GM12892 (cell line): ENCODE measurements at regions not wholly inside any gene's neighbourhood (a gene's known extent, or its start where the extent isn't known, plus 50 kb on each side); places are given as distances from the start of the nearest gene placed in this dataset.
A peak's percentile ranks its signal among the peaks of the same experiment; 100 is the strongest.
"Not testable (repeated sequence)": the region's sequence is repeated elsewhere in the genome, so short reads cannot be mapped to it uniquely, and the experiment has no call there.

Experiments
- DNase-seq: peaks from one replicate; pipeline ENCODE4 v3.0.0; 2011; ENCODE audit not compliant: insufficient read length
- FAIRE-seq: peaks from 2 replicates; lab custom pipeline; 2011; peaks lifted over from hg19 to GRCh38; lab: Jason Lieb, UNC
- POLR2A ChIP-seq: IDR thresholded peaks from 2 replicates; pipeline ENCODE4 v1.6.1; 2011; ENCODE audit warnings: low read depth, low read length, control low read depth
- POLR2AphosphoS5 ChIP-seq: IDR thresholded peaks from 2 replicates; pipeline ENCODE4 v1.6.1; 2011; ENCODE audit warnings: low read depth, low read length, control low read depth
- TAF1 ChIP-seq: IDR thresholded peaks from 2 replicates; pipeline ENCODE4 v1.6.1; 2011; ENCODE audit warnings: low read depth, mild to moderate bottlenecking, control low read depth, low read length, borderline replicate concordance

GRCh38 chr15:70240082-70240481 lies 142.4 kb upstream of the TLE3 start:
- TF ChIP-seq POLR2AphosphoS5, result no peak
- TF ChIP-seq POLR2A, result no peak
- no peak for TF ChIP-seq TAF1
- DNase-seq (no peak), FAIRE-seq (peak; percentile 73)

- FAIRE-seq (no peak), DNase-seq (no peak)
- TF ChIP-seq POLR2A (no peak), POLR2AphosphoS5 (no peak), TAF1 (no peak)
These were observed 141.2 kb upstream of the TLE3 start for GRCh38 chr15:70238917-70239316.

- TF ChIP-seq TAF1, result no peak
- no peak for TF ChIP-seq POLR2AphosphoS5
- no peak for TF ChIP-seq POLR2A
These were observed 139.9 kb upstream of the TLE3 start for GRCh38 chr15:70237626-70238025.

GRCh38 chr15:70236341-70237086 lies 138.8 kb upstream of the TLE3 start:
- DNase-seq (no peak), FAIRE-seq (no peak)
- TF ChIP-seq POLR2A (no peak), TAF1 (no peak), POLR2AphosphoS5 (no peak)

More at GRCh38 chr15:70237626-70238025, 139.9 kb upstream of the TLE3 start:
- DNase-seq (no peak), FAIRE-seq (no peak)

GRCh38 chr15:70235347-70235746 lies 137.6 kb upstream of the TLE3 start:
- FAIRE-seq (no peak), DNase-seq (no peak)
- TF ChIP-seq TAF1 (no peak), POLR2A (no peak), POLR2AphosphoS5 (no peak)

- TF ChIP-seq POLR2A (no peak), TAF1 (no peak), POLR2AphosphoS5 (no peak)
- FAIRE-seq, result no peak
- no peak for DNase-seq
These were observed 136.7 kb upstream of the TLE3 start for GRCh38 chr15:70234256-70234905.

GRCh38 chr15:70231484-70231883 lies 133.8 kb upstream of the TLE3 start:
- TF ChIP-seq POLR2A, result no peak
- no peak for TF ChIP-seq TAF1
- no peak for TF ChIP-seq POLR2AphosphoS5
- DNase-seq (no peak), FAIRE-seq (no peak)

GRCh38 chr15:70227918-70228317 lies 130.2 kb upstream of the TLE3 start:
- not testable (repeated sequence) for FAIRE-seq, DNase-seq

- no peak for FAIRE-seq
- no peak for TF ChIP-seq TAF1
- no peak for DNase-seq
These were observed 129.4 kb upstream of the TLE3 start for GRCh38 chr15:70227147-70227546.

- DNase-seq (no peak), FAIRE-seq (no peak)
- TF ChIP-seq POLR2AphosphoS5, result no peak
These were observed 128.7 kb upstream of the TLE3 start for GRCh38 chr15:70226337-70226980.

GRCh38 chr15:70225416-70225815 lies 127.7 kb upstream of the TLE3 start:
- TF ChIP-seq TAF1 (no peak), POLR2AphosphoS5 (no peak), POLR2A (no peak)
- FAIRE-seq, result no peak
- no peak for DNase-seq

GRCh38 chr15:70222606-70223005 lies 124.9 kb upstream of the TLE3 start:
- TF ChIP-seq TAF1 (no peak), POLR2A (no peak), POLR2AphosphoS5 (no peak)
- FAIRE-seq (no peak), DNase-seq (no peak)
